ENCODE measurements at regions not wholly inside any gene's neighbourhood (a gene's known extent, or its start where the extent isn't known, plus 50 kb on each side); places are given as distances from the start of the nearest gene placed in this dataset.

GRCh38 chr4:187618701-187619281 lies 376.8 kb upstream of the ZFP42 start:
- ChIA-PET POLR2A (no interaction called here), CTCF (interaction anchor here (0.6 kb wide), 1 partner anchor 1285 kb away, joined by 3 read pairs; no protein-coding TSS in a partner anchor)
- H3K27ac ChIP-seq (ENCODE audit: extremely low read depth, low read depth, low read length), result no peak overlapping the region
- H3K36me3 ChIP-seq (ENCODE audit: control insufficient read depth in 2 of 2, insufficient read depth in 1 of 2, low read length in 2 of 2), result no peaks in the 10 kb centered on the region
- H3K9me3 ChIP-seq (ENCODE audit: control insufficient read depth, insufficient read depth, low read depth, low read length), result no peaks in the 10 kb centered on the region
- TF ChIP-seq, protein P1, sequence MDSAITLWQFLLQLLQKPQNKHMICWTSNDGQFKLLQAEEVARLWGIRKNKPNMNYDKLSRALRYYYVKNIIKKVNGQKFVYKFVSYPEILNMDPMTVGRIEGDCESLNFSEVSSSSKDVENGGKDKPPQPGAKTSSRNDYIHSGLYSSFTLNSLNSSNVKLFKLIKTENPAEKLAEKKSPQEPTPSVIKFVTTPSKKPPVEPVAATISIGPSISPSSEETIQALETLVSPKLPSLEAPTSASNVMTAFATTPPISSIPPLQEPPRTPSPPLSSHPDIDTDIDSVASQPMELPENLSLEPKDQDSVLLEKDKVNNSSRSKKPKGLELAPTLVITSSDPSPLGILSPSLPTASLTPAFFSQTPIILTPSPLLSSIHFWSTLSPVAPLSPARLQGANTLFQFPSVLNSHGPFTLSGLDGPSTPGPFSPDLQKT (IDR thresholded peaks at IDR 0.05; ENCODE audit: borderline replicate concordance, low read depth, low read length), result no peak
- TF ChIP-seq HOXD13 (CRISPR knock-in tag; IDR thresholded peaks at IDR 0.05; ENCODE audit: borderline replicate concordance), result no peak
- TF ChIP-seq ZBTB17 (tag by site-specific recombination; IDR thresholded peaks at IDR 0.05), result no peak
- TF ChIP-seq ZNF19 (tag by site-specific recombination; IDR thresholded peaks at IDR 0.05; ENCODE audit: low read depth), result no peak
- TF ChIP-seq ZNF174 (tag by site-specific recombination; IDR thresholded peaks at IDR 0.05), result no peak
- TF ChIP-seq ZNF335 (tag by site-specific recombination; conservative IDR thresholded peaks at IDR 0.05), result no peak
- TF ChIP-seq SP7 (tag by site-specific recombination; IDR thresholded peaks at IDR 0.05), result peak; percentile 25; the same call in 1 of the 2 replicates
- H3K4me3 ChIP-seq (ENCODE audit: low read depth, low read length), result no peak overlapping the region
- H3K4me1 ChIP-seq (ENCODE audit: control insufficient read depth, insufficient read depth, low read length), result no peaks in the 10 kb centered on the region; the same call in 1 of the 2 replicates

DNA sequence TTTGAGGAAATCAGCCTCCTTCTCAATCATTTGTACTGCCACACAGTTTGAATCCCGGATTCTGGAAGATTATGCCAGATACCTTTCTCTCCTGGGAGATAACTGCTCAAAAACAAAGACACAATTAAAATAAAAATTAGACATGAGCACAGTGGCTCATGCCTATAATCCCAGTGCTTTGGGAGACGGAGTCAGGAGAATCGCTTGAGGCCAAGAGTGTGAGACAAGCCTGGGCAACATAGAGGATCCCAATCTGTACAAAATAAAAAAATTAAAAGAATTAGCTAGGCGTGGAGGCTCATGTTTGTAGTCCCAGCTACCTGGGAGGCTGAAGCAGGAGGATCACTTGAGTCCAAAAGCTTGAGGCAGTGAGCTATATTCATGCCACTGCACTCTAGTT lies 376.3 kb upstream of the ZFP42 start:
- ChIA-PET CTCF (no interaction called here), POLR2A (no interaction called here)

More for the DNA sequence above, 376.3 kb upstream of the ZFP42 start:
- H3K36me3 ChIP-seq (ENCODE audit: control insufficient read depth in 2 of 2, insufficient read depth in 1 of 2, low read length in 2 of 2), result no peaks in the 10 kb centered on the region
- H3K4me1 ChIP-seq (ENCODE audit: control insufficient read depth, insufficient read depth, low read length), result no peaks in the 10 kb centered on the region; the same call in 1 of the 2 replicates
- TF ChIP-seq ZBTB6 (tag by site-specific recombination; IDR thresholded peaks at IDR 0.05) (no peak), ZNF561 (tag by site-specific recombination; IDR thresholded peaks at IDR 0.05; ENCODE audit: borderline replicate concordance) (no peak), GFI1B (tag by site-specific recombination; IDR thresholded peaks at IDR 0.05) (no peak), ZNF521 (tag by site-specific recombination; IDR thresholded peaks at IDR 0.05) (no peak), BCL6B (tag by site-specific recombination; IDR thresholded peaks at IDR 0.05) (no peak), ZBTB44 (tag by site-specific recombination; IDR thresholded peaks at IDR 0.05) (no peak), ZNF24 (tag by site-specific recombination; IDR thresholded peaks at IDR 0.05) (no peak), ZNF223 (tag by site-specific recombination; IDR thresholded peaks at IDR 0.05) (no peak), ZNF843 (tag by site-specific recombination; IDR thresholded peaks at IDR 0.05) (no peak), ZNF214 (tag by site-specific recombination; IDR thresholded peaks at IDR 0.05; ENCODE audit: borderline replicate concordance) (no peak), ZNF23 (tag by site-specific recombination; IDR thresholded peaks at IDR 0.05; ENCODE audit: borderline replicate concordance) (no peak), ZNF121 (tag by site-specific recombination; IDR thresholded peaks at IDR 0.05) (no peak), ZNF239 (tag by site-specific recombination; IDR thresholded peaks at IDR 0.05) (no peak), HOXA7 (CRISPR knock-in tag; IDR thresholded peaks at IDR 0.05; ENCODE audit: borderline replicate concordance) (no peak)
- TF ChIP-seq, protein P2, sequence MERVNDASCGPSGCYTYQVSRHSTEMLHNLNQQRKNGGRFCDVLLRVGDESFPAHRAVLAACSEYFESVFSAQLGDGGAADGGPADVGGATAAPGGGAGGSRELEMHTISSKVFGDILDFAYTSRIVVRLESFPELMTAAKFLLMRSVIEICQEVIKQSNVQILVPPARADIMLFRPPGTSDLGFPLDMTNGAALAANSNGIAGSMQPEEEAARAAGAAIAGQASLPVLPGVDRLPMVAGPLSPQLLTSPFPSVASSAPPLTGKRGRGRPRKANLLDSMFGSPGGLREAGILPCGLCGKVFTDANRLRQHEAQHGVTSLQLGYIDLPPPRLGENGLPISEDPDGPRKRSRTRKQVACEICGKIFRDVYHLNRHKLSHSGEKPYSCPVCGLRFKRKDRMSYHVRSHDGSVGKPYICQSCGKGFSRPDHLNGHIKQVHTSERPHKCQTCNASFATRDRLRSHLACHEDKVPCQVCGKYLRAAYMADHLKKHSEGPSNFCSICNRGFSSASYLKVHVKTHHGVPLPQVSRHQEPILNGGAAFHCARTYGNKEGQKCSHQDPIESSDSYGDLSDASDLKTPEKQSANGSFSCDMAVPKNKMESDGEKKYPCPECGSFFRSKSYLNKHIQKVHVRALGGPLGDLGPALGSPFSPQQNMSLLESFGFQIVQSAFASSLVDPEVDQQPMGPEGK (tag by site-specific recombination; IDR thresholded peaks at IDR 0.05), result no peak
- no peak overlapping the region for H3K4me3 ChIP-seq (ENCODE audit: low read depth, low read length)
- no peaks in the 10 kb centered on the region for H3K9me3 ChIP-seq (ENCODE audit: control insufficient read depth, insufficient read depth, low read depth, low read length)
- H3K27ac ChIP-seq (ENCODE audit: extremely low read depth, low read depth, low read length), result no peak overlapping the region

Measured in HEK293 (cell line).